Ovary (tissue), 7 donors: ENCODE measurements at regions not wholly inside any gene's neighbourhood (a gene's known extent, or its start where the extent isn't known, plus 50 kb on each side); places are given as distances from the start of the nearest gene placed in this dataset.
"Not testable (repeated sequence)": the region's sequence is repeated elsewhere in the genome, so short reads cannot be mapped to it uniquely, and the experiment has no call there.

Experiments
- DNase-seq, 5 donors: peaks; one replicate each; pipeline ENCODE4 v3.0.0-alpha.2; 2019 to 2020
- H3K27ac ChIP-seq, 2 donors: fragments of 200-600 bp; one replicate each; pipeline versions ENCODE4 v1.5.1 to v1.8.0; 2019 to 2022
- H3K27me3 ChIP-seq: fragments of 200-600 bp; one replicate; pipeline ENCODE4 v1.8.0; 2022
- H3K36me3 ChIP-seq: fragments of 200-600 bp; sonication (generic); one replicate; pipeline ENCODE4 v1.5.1; 2019
- H3K4me1 ChIP-seq: one replicate; pipeline ENCODE4 v1.8.1; 2013; ENCODE audit warnings: mild to moderate bottlenecking, moderate library complexity; ENCODE audit not compliant: insufficient read depth
- H3K4me3 ChIP-seq: fragments of 200-600 bp; sonication (generic); one replicate; pipeline ENCODE4 v1.5.1; 2017
- H3K9me3 ChIP-seq, 2 donors: fragments of 200-600 bp in 1 of 2; sonication (generic) in 1 of 2; one replicate each; pipeline versions ENCODE4 v1.5.1 to v1.8.1; 2013 to 2019; ENCODE audit warnings: mild to moderate bottlenecking in 1 of 2, moderate library complexity in 1 of 2
- EP300 ChIP-seq: sonication (generic); formaldehyde crosslinking; IDR thresholded peaks from one replicate; pipeline ENCODE4 v1.6.1; 2017; ENCODE audit warnings: antibody characterized with exemption
- POLR2A ChIP-seq: fragments of 450-650 bp; IDR thresholded peaks from one replicate; pipeline ENCODE4 v1.6.1; 2017; ENCODE audit warnings: antibody characterized with exemption, mild to moderate bottlenecking, moderate library complexity
- WGBS, 3 donors: extraction: QIAGEN DNeasy Blood & Tissue Kit in 1 of 3; methylation state at CpG; one replicate each; pipeline versions ENCODE4 v1.1.5 to v1.1.7; 2013 to 2017; 5-methylcytosine and 5-hydroxymethylcytosine counted together
- intact Hi-C, 4 donors: fragments of 100-400 bp; cut with DNase I; formaldehyde crosslinking; loops; one replicate each; pipeline versions ENCODE4 v1.11.0 to v1.15.1; 2022 to 2023
- TF ChIP-seq, protein P1 (sequence below), 3 donors: fragments of 450-650 bp in 2 of 3; fragments of 200-600 bp in 1 of 3; IDR thresholded peaks; one replicate each; pipeline versions ENCODE4 v1.5.1 to v1.8.0; 2016 to 2022; ENCODE audit warnings: antibody characterized with exemption in 3 of 3, mild to moderate bottlenecking in 1 of 3
- donor health status: DM: no; HTN: no; CAD: no; lungs with moderate emphysema.
- donor health status: DM: no; HTN: no; CAD: no.
- donor health status: Bipolar disorder and iron deficiency.
- donor health status: DM: no; HTN: no; CAD: no.
- donor health status: DM: yes; HTN: yes; CAD: no.

DNA sequence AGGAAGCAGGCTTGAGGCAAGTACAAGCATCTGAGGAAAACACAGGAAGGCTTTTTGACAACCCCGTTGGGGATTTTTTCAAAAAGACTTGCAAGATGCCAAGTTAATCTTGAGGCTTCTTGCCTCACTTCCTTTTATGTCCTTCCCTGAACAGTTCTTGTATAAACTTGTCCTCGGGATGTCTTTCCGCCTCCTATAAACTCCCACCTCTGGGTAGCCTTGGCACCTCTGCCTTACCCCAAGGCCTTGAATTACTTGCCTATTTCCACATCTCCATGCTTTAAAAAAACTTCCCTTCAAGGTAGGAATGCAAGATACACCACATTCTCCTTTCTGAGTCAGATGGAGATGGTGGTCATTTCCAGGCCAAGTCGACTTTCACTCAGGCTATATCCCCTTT is 106.4 kb upstream of the RBBP8 start:
- no peak for DNase-seq
- WGBS, 3 donors, result 72 to 83% (median 74%) methylated on average over 4 of the region's 4 CpGs
- Histone ChIP-seq H3K4me3 (no peak overlapping the region), H3K27ac (no peak overlapping the region), H3K27me3 (no peaks in the 10 kb centered on the region), H3K4me1 (no peaks in the 10 kb centered on the region), H3K9me3 (no peaks in the 10 kb centered on the region), H3K36me3 (no peaks in the 10 kb centered on the region)
- intact Hi-C loops, result no loop called here
- no peak for TF ChIP-seq POLR2A
- TF ChIP-seq EP300, result no peak
- TF ChIP-seq, protein P1, sequence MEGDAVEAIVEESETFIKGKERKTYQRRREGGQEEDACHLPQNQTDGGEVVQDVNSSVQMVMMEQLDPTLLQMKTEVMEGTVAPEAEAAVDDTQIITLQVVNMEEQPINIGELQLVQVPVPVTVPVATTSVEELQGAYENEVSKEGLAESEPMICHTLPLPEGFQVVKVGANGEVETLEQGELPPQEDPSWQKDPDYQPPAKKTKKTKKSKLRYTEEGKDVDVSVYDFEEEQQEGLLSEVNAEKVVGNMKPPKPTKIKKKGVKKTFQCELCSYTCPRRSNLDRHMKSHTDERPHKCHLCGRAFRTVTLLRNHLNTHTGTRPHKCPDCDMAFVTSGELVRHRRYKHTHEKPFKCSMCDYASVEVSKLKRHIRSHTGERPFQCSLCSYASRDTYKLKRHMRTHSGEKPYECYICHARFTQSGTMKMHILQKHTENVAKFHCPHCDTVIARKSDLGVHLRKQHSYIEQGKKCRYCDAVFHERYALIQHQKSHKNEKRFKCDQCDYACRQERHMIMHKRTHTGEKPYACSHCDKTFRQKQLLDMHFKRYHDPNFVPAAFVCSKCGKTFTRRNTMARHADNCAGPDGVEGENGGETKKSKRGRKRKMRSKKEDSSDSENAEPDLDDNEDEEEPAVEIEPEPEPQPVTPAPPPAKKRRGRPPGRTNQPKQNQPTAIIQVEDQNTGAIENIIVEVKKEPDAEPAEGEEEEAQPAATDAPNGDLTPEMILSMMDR (IDR thresholded peaks at IDR 0.05), result no peak

DNA sequence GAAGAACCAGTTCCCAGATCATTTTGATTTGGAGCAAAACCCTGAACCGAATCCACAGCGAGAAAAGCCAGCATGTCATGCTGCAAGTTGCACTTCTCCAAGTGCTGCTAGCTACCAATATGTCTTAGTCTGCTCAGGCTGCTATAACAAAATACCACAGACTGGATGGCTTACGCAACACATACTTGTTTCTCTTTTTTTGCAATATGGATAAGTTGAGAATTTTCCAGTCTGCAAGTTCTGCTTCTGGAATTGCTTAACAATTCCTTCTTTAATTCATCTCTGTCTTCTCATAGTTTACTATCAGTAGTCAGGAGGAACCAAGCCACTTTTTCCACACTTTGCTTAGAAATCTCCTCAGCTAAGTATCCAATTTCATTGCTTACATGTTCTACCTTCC is 105.9 kb upstream of the RBBP8 start:
- no peak overlapping the region for H3K4me3 ChIP-seq
- WGBS, 3 donors, result 96 to 98% (median 98%) methylated on average over 3 of the region's 3 CpGs

DNA sequence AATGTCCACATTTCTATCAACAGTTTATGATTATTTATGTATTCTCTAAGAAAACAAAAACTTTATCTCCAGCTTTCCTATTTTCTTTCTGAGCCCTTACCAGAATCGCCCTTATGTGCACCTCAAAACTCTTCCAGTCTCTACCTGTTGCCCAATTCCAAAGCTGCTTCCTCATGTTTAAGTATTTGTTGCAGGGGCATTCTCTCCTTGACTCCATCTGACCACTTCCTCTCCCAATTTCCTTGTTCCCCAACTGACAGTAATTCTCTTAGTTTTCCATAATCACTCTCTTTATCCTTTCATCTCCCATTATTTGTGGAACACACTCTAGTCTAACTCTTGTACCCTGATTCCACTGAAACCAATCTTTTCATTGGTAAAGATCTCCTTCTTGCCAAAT is 105.4 kb upstream of the RBBP8 start:
- Histone ChIP-seq H3K9me3 (no peaks in the 10 kb centered on the region), H3K4me3 (no peak overlapping the region), H3K36me3 (no peaks in the 10 kb centered on the region), H3K27ac (no peak overlapping the region), H3K27me3 (no peaks in the 10 kb centered on the region), H3K4me1 (no peaks in the 10 kb centered on the region)
- 89 to 94% (median 89%) methylated on average over 1 of the region's 1 CpG for WGBS, 3 donors
- intact Hi-C loops, result no loop called here
- no peak for DNase-seq
- no peak for TF ChIP-seq POLR2A
- TF ChIP-seq, protein P1 (IDR thresholded peaks at IDR 0.05), result no peak
- no peak for TF ChIP-seq EP300

More for the DNA sequence above, 105.9 kb upstream of the RBBP8 start:
- H3K9me3 ChIP-seq, result no peaks in the 10 kb centered on the region
- no peaks in the 10 kb centered on the region for H3K27me3 ChIP-seq
- H3K27ac ChIP-seq, result no peak overlapping the region
- DNase-seq, result no peak
- no peaks in the 10 kb centered on the region for H3K36me3 ChIP-seq
- no peaks in the 10 kb centered on the region for H3K4me1 ChIP-seq
- intact Hi-C loops, result no loop called here
- no peak for TF ChIP-seq EP300
- no peak for TF ChIP-seq POLR2A
- TF ChIP-seq, protein P1 (IDR thresholded peaks at IDR 0.05), result no peak

DNA sequence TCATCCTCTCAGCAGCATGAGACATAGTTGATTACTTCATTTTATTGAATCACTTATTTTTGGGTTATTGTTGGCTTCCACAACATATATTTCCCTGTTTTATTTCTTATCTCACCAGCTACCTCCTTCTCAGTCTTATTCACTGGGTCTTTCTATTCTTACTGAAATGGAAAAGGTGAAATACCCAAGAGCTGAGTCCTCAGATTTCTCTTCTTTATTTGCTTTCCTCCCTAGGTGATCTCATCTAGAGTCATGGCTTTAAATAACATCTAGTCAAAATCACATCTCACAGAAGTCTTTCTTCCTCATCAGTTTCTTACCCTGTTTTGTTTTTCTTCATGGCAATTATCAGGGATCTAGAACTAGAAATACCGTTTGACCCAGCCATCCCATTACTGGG is 105.0 kb upstream of the RBBP8 start:
- no peak overlapping the region for H3K27ac ChIP-seq
- no peaks in the 10 kb centered on the region for H3K9me3 ChIP-seq
- intact Hi-C loops, result no loop called here
- H3K27me3 ChIP-seq, result no peaks in the 10 kb centered on the region
- H3K4me3 ChIP-seq, result no peak overlapping the region
- WGBS, 3 donors, result 77 to 87% (median 82%) methylated on average over 1 of the region's 1 CpG
- H3K36me3 ChIP-seq, result no peaks in the 10 kb centered on the region
- no peaks in the 10 kb centered on the region for H3K4me1 ChIP-seq
- no peak for DNase-seq
- TF ChIP-seq EP300 (no peak), POLR2A (no peak)
- TF ChIP-seq, protein P1 (IDR thresholded peaks at IDR 0.05), result no peak

DNA sequence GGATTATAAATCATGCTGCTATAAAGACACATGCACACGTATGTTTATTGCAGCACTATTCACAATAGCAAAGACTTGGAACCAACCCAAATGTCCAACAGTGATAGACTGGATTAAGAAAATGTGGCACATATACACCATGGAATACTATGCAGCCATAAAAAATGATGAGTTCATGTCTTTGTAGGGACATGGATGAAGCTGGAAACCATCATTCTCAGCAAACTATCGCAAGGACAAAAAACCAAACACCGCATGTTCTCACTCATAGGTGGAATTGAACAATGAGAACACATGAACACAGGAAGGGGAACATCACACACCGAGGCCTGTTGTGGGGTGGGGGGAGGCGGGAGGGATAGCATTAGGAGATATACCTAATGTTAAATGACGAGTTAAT is 104.5 kb upstream of the RBBP8 start:
- 87 to 92% (median 90%) methylated on average over 5 to 6 of the region's 6 CpGs for WGBS, 3 donors

More for the DNA sequence above, 104.5 kb upstream of the RBBP8 start:
- H3K36me3 ChIP-seq, H3K27me3 ChIP-seq, H3K27ac ChIP-seq, H3K4me3 ChIP-seq, intact Hi-C loops, H3K4me1 ChIP-seq, DNase-seq, H3K9me3 ChIP-seq: not testable (repeated sequence)
